ENCODE measurements at regions not wholly inside any gene's neighbourhood (a gene's known extent, or its start where the extent isn't known, plus 50 kb on each side); places are given as distances from the start of the nearest gene placed in this dataset.
"Not testable (repeated sequence)": the region's sequence is repeated elsewhere in the genome, so short reads cannot be mapped to it uniquely, and the experiment has no call there.

DNA sequence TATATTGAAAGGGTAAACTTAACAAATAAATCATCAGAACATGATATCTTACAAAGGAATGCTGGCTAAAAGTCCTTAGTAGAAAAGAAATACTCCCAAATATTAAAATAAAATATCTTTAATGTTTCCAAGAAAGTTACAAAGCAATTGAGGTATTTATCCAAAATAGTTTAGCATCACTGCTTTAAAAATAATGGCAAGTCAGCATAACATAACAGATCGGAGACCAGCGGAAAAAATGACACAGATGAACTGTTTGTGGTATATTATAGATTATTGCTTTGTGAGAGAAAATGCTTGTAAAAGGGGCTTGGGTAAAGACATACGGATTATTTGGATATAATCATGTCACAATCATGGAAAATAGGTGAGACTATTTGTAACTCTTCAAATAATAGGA is 168.5 kb upstream of the TEX13C start:
- no peak overlapping the region for H3K4me2 ChIP-seq (ENCODE audit: low read depth, low read length, poor library complexity, severe bottlenecking)
- H2AFZ ChIP-seq (ENCODE audit: low read length), result no peak overlapping the region

DNA sequence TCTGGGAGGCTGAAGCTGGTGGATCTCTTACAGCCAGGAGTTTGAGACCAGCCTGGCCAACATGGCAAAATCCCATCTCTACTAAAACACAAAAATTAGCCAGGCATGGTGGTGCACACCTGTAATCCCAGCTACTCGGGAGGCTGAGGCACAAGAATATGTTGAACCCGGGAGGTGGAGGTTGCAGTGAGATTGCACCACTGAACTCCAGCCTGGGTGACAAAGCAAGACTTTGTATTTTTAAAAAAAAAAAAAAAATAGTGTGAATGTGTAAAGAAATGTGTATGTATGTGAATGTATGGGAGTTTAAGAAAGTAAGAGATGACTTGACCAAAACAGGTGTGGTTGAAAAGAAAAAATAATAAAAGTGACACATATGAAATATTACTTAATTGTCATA is 167.7 kb upstream of the TEX13C start:
- Histone ChIP-seq H3K9ac (ENCODE audit: low read depth, low read length, poor library complexity, severe bottlenecking) (no peak overlapping the region), H3K4me2 (ENCODE audit: low read depth, low read length, poor library complexity, severe bottlenecking) (no peak overlapping the region), H2AFZ (ENCODE audit: low read length) (no peak overlapping the region), H3K9me3 (ENCODE audit: insufficient read depth, low read depth, low read length) (no peaks in the 10 kb centered on the region), H3K4me1 (ENCODE audit: insufficient read depth, low read length, poor library complexity, severe bottlenecking) (no peaks in the 10 kb centered on the region), H3F3A (ENCODE audit: low read depth) (no peaks in the 10 kb centered on the region), H3K4me3 (ENCODE audit: low read length, poor library complexity, severe bottlenecking) (no peak overlapping the region), H3K27me3 (ENCODE audit: insufficient read depth, low read length, poor library complexity, severe bottlenecking) (no peaks in the 10 kb centered on the region), H4K20me1 (ENCODE audit: insufficient read depth, low read length, poor library complexity, severe bottlenecking) (no peaks in the 10 kb centered on the region), H3K9me2 (replicated peaks; ENCODE audit: low read depth, low read length) (no peaks in the 10 kb centered on the region), H3K79me2 (ENCODE audit: insufficient read depth, low read length) (no peaks in the 10 kb centered on the region), H3K36me3 (ENCODE audit: insufficient read depth, low read length) (no peaks in the 10 kb centered on the region)
- TF ChIP-seq EZH2phosphoT487 (IDR thresholded peaks at IDR 0.05; ENCODE audit: borderline replicate concordance), result no peak
- TF ChIP-seq, protein P1, sequence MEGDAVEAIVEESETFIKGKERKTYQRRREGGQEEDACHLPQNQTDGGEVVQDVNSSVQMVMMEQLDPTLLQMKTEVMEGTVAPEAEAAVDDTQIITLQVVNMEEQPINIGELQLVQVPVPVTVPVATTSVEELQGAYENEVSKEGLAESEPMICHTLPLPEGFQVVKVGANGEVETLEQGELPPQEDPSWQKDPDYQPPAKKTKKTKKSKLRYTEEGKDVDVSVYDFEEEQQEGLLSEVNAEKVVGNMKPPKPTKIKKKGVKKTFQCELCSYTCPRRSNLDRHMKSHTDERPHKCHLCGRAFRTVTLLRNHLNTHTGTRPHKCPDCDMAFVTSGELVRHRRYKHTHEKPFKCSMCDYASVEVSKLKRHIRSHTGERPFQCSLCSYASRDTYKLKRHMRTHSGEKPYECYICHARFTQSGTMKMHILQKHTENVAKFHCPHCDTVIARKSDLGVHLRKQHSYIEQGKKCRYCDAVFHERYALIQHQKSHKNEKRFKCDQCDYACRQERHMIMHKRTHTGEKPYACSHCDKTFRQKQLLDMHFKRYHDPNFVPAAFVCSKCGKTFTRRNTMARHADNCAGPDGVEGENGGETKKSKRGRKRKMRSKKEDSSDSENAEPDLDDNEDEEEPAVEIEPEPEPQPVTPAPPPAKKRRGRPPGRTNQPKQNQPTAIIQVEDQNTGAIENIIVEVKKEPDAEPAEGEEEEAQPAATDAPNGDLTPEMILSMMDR (conservative IDR thresholded peaks at IDR 0.05; ENCODE audit: low read length), result no peak

More for the DNA sequence above, 168.5 kb upstream of the TEX13C start:
- Histone ChIP-seq H4K20me1 (ENCODE audit: insufficient read depth, low read length, poor library complexity, severe bottlenecking) (no peaks in the 10 kb centered on the region), H3K9ac (ENCODE audit: low read depth, low read length, poor library complexity, severe bottlenecking) (no peak overlapping the region), H3K79me2 (ENCODE audit: insufficient read depth, low read length) (no peaks in the 10 kb centered on the region), H3K36me3 (ENCODE audit: insufficient read depth, low read length) (no peaks in the 10 kb centered on the region), H3F3A (ENCODE audit: low read depth) (no peaks in the 10 kb centered on the region), H3K4me3 (ENCODE audit: low read length, poor library complexity, severe bottlenecking) (no peak overlapping the region), H3K4me1 (ENCODE audit: insufficient read depth, low read length, poor library complexity, severe bottlenecking) (no peaks in the 10 kb centered on the region), H3K9me3 (ENCODE audit: insufficient read depth, low read depth, low read length) (no peaks in the 10 kb centered on the region), H3K9me2 (replicated peaks; ENCODE audit: low read depth, low read length) (no peaks in the 10 kb centered on the region), H3K27me3 (ENCODE audit: insufficient read depth, low read length, poor library complexity, severe bottlenecking) (no peaks in the 10 kb centered on the region)
- no peak for TF ChIP-seq EZH2phosphoT487 (IDR thresholded peaks at IDR 0.05; ENCODE audit: borderline replicate concordance)
- TF ChIP-seq, protein P1 (conservative IDR thresholded peaks at IDR 0.05; ENCODE audit: low read length), result no peak

DNA sequence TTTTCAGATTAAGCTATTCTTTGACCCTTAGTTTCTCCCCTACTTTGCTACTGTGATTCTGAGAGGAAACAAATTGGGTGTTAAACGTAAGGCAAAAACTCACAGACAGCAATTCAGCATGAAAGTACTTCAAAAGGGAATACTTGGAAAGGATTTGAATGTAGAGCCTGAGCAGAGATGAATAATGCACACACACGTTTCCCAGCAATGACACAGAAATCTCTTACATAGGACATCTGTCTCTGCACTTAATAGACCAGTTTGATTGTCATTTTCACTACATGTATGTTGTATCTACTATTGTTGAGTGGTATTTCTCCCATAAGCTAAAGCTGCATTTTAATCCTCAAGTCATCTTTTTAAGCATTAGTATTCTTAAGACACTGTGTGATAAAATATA is 166.1 kb upstream of the TEX13C start:
- Histone ChIP-seq H3K36me3 (ENCODE audit: insufficient read depth, low read length) (no peaks in the 10 kb centered on the region), H3K4me1 (ENCODE audit: insufficient read depth, low read length, poor library complexity, severe bottlenecking) (no peaks in the 10 kb centered on the region), H2AFZ (ENCODE audit: low read length) (no peak overlapping the region), H3F3A (ENCODE audit: low read depth) (no peaks in the 10 kb centered on the region), H3K9me2 (replicated peaks; ENCODE audit: low read depth, low read length) (no peaks in the 10 kb centered on the region), H3K9ac (ENCODE audit: low read depth, low read length, poor library complexity, severe bottlenecking) (no peak overlapping the region), H3K9me3 (ENCODE audit: insufficient read depth, low read depth, low read length) (no peaks in the 10 kb centered on the region), H3K4me2 (ENCODE audit: low read depth, low read length, poor library complexity, severe bottlenecking) (no peak overlapping the region), H3K27me3 (ENCODE audit: insufficient read depth, low read length, poor library complexity, severe bottlenecking) (no peaks in the 10 kb centered on the region), H3K4me3 (ENCODE audit: low read length, poor library complexity, severe bottlenecking) (no peak overlapping the region), H4K20me1 (ENCODE audit: insufficient read depth, low read length, poor library complexity, severe bottlenecking) (no peaks in the 10 kb centered on the region), H3K79me2 (ENCODE audit: insufficient read depth, low read length) (no peaks in the 10 kb centered on the region)
- no peak for TF ChIP-seq EZH2phosphoT487 (IDR thresholded peaks at IDR 0.05; ENCODE audit: borderline replicate concordance)
- TF ChIP-seq, protein P1 (conservative IDR thresholded peaks at IDR 0.05; ENCODE audit: low read length), result no peak

DNA sequence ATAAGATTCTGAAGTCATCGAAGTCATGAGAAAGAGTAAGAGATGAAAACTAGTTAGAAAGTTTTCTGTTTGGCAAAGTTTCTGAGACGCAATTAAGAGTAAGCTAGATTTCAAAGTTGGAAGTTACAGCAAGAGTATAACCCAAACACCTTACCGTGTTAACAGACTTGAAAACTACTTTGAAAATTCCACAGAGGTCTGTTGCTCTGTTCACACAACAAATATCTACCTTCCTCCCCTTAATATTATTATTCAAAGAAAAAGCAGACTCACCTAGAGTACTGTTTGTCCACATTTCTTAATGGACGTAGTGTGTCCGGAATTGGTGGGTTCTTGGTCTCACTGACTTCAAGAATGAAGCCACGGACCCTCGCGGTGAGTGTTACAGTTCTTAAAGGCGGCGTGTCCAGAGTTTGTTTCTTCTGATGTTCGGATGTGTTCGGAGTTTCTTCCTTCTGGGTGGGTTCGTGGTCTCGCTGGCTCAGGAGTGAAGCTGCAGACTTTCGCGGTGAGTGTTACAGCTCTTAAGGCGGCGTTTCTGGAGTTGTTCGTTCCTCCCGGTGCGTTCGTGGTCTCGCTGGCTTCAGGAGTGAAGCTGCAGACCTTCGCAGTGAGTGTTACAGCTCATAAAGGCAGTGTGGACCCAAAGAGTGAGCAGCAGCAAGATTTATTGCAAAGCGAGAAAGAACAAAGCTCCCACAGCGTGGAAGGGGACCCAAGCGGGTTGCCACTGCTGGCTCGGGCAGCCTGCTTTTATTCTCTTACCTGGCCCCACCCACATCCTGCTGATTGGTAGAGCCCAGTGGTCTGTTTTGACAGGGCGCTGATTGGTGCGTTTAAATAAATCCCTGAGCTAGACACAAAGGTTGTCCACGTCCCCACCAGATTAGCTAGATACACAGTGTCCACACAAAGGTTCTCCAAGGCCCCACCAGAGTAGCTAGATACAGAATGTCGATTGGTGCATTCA is 165.1 kb upstream of the TEX13C start:
- not testable (repeated sequence) for H3K9ac ChIP-seq (ENCODE audit: low read depth, low read length, poor library complexity, severe bottlenecking); H3K9me3 ChIP-seq (ENCODE audit: insufficient read depth, low read depth, low read length); H4K20me1 ChIP-seq (ENCODE audit: insufficient read depth, low read length, poor library complexity, severe bottlenecking); H3F3A ChIP-seq (ENCODE audit: low read depth); H3K36me3 ChIP-seq (ENCODE audit: insufficient read depth, low read length); H3K4me2 ChIP-seq (ENCODE audit: low read depth, low read length, poor library complexity, severe bottlenecking); H2AFZ ChIP-seq (ENCODE audit: low read length); H3K27me3 ChIP-seq (ENCODE audit: insufficient read depth, low read length, poor library complexity, severe bottlenecking); H3K79me2 ChIP-seq (ENCODE audit: insufficient read depth, low read length); H3K9me2 ChIP-seq (replicated peaks; ENCODE audit: low read depth, low read length); H3K4me1 ChIP-seq (ENCODE audit: insufficient read depth, low read length, poor library complexity, severe bottlenecking); H3K4me3 ChIP-seq (ENCODE audit: low read length, poor library complexity, severe bottlenecking)

DNA sequence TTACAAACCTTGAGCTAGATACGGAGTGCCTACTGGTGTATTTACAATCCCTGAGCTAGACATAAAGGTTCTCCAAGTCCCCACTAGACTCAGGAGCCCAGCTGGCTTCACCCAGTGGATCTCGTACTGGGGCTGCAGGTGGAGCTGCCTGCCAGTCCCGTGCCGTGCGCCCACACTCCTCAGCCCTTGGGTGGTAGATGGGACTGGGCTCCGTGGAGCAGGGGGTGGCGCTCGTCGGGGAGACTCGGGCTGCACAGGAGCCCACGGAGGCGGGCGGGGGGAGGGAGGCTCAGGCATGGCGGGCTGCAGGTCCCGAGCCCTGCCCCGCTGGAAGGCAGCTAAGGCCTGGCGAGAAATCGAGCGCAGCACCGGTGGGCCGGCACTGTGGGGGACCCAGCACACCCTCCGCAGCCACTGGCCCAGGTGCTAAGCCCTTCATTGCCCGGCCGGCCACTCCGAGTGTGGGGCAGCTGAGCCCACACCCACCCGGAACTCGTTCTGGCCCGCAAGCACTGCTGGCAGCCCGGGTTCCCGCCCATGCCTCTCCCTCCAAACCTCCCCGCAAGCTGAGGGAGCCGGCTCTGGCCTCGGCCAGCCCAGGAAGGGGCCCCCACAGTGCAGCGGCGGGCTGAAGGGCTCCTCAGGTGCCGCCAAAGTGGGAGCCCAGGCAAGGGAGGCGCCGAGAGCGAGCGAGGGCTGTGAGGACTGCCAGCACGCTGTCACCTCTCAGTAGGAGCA is 164.2 kb upstream of the TEX13C start:
- H3F3A ChIP-seq (ENCODE audit: low read depth); H3K27me3 ChIP-seq (ENCODE audit: insufficient read depth, low read length, poor library complexity, severe bottlenecking); H3K4me3 ChIP-seq (ENCODE audit: low read length, poor library complexity, severe bottlenecking); H3K4me2 ChIP-seq (ENCODE audit: low read depth, low read length, poor library complexity, severe bottlenecking); H3K79me2 ChIP-seq (ENCODE audit: insufficient read depth, low read length); H3K9me2 ChIP-seq (replicated peaks; ENCODE audit: low read depth, low read length); H3K4me1 ChIP-seq (ENCODE audit: insufficient read depth, low read length, poor library complexity, severe bottlenecking); H4K20me1 ChIP-seq (ENCODE audit: insufficient read depth, low read length, poor library complexity, severe bottlenecking); H3K9me3 ChIP-seq (ENCODE audit: insufficient read depth, low read depth, low read length); H3K9ac ChIP-seq (ENCODE audit: low read depth, low read length, poor library complexity, severe bottlenecking); H3K36me3 ChIP-seq (ENCODE audit: insufficient read depth, low read length); H2AFZ ChIP-seq (ENCODE audit: low read length): not testable (repeated sequence)

Data from Loucy (cell line).